ENCODE measurements at regions not wholly inside any gene's neighbourhood (a gene's known extent, or its start where the extent isn't known, plus 50 kb on each side); places are given as distances from the start of the nearest gene placed in this dataset.

GRCh38 chr4:181619651-181620050 is 623.6 kb upstream of the TENM3 start:
- H3K27ac ChIP-seq (ENCODE audit: insufficient read depth, low read length): no peak overlapping the region
- CTCF ChIA-PET: interaction anchor here (0.6 kb wide), 1 partner anchor 11 kb away, joined by 3 read pairs; no protein-coding TSS in a partner anchor
- H3K9me3 ChIP-seq (ENCODE audit: control insufficient read depth, insufficient read depth, low read length): no peaks in the 10 kb centered on the region
- no peak overlapping the region for H2AK5ac ChIP-seq (ENCODE audit: low read depth, low read length)
- H2BK15ac ChIP-seq (ENCODE audit: low read depth, low read length): no peak overlapping the region
- DNase-seq (no peak), ATAC-seq (ENCODE audit: low read depth) (no peak)
- no peaks in the 10 kb centered on the region for H3K79me1 ChIP-seq (ENCODE audit: low read depth in 1 of 2, low read length in 2 of 2)
- no peak overlapping the region for H3K4me2 ChIP-seq (ENCODE audit: low read depth, low read length)
- H3K4ac ChIP-seq (ENCODE audit: low read depth, low read length): no peak overlapping the region
- TF ChIP-seq MAZ (IDR thresholded peaks at IDR 0.05; ENCODE audit: borderline replicate concordance, low read depth, low read length) (no peak), CTCF (conservative IDR thresholded peaks at IDR 0.05; ENCODE audit: low read depth, low read length) (no peak), MAFK (IDR thresholded peaks at IDR 0.05; ENCODE audit: low read depth, low read length) (no peak), BHLHE40 (IDR thresholded peaks at IDR 0.05; ENCODE audit: low read depth, low read length) (no peak), RCOR1 (IDR thresholded peaks at IDR 0.05; ENCODE audit: insufficient replicate concordance, low read length) (no peak), MXI1 (IDR thresholded peaks at IDR 0.05; ENCODE audit: borderline replicate concordance, low read depth, low read length) (no peak), NFE2L2 (IDR thresholded peaks at IDR 0.05; ENCODE audit: low read depth, low read length) (no peak), SMC3 (IDR thresholded peaks at IDR 0.05; ENCODE audit: low read depth, low read length) (no peak), ELK1 (IDR thresholded peaks at IDR 0.05; ENCODE audit: borderline replicate concordance, low read depth, low read length) (no peak), RFX5 (IDR thresholded peaks at IDR 0.05; ENCODE audit: low read depth, low read length) (no peak), RAD21 (IDR thresholded peaks at IDR 0.05; ENCODE audit: low read length) (no peak), CEBPB (IDR thresholded peaks at IDR 0.05; ENCODE audit: low read depth, low read length) (no peak), POLR2A (IDR thresholded peaks at IDR 0.05; ENCODE audit: low read depth, low read length) (no peak), USF2 (IDR thresholded peaks at IDR 0.05; ENCODE audit: low read depth, low read length) (no peak), FOS (IDR thresholded peaks at IDR 0.05; ENCODE audit: low read depth, low read length) (no peak), CHD1 (IDR thresholded peaks at IDR 0.05; ENCODE audit: low read depth, low read length) (no peak)
- in situ Hi-C loops (cut with MboI; ENCODE audit: low sequenced_read_pairs): no loop called here
- no peak overlapping the region for H3K23ac ChIP-seq (ENCODE audit: low read depth, low read length)
- no peak overlapping the region for H4K5ac ChIP-seq (ENCODE audit: low read depth, low read length)
- no peak overlapping the region for H2AK9ac ChIP-seq (replicated peaks; ENCODE audit: low read depth, low read length, poor library complexity)
- no peaks in the 10 kb centered on the region for H3K9me1 ChIP-seq (ENCODE audit: insufficient read depth, low read length)
- H2BK20ac ChIP-seq (ENCODE audit: low read depth, low read length): no peak overlapping the region
- H2AFZ ChIP-seq (replicated peaks; ENCODE audit: low read length, poor library complexity): no peak overlapping the region
- dilution Hi-C loops (cut with HindIII; ENCODE audit: low sequenced_read_pairs, unreplicated experiment): no loop called here
- H3K18ac ChIP-seq (ENCODE audit: low read depth, low read length): no peak overlapping the region
- H3K4me3 ChIP-seq (ENCODE audit: insufficient read depth, low read depth, low read length): no peak overlapping the region
- no peaks in the 10 kb centered on the region for H3K27me3 ChIP-seq (ENCODE audit: control insufficient read depth, insufficient read depth, low read length)
- no peak overlapping the region for H3K14ac ChIP-seq (replicated peaks; ENCODE audit: low read depth, low read length)
- no peaks in the 10 kb centered on the region for H3K4me1 ChIP-seq (ENCODE audit: control insufficient read depth, insufficient read depth, low read length)
- H3K36me3 ChIP-seq (ENCODE audit: control insufficient read depth, insufficient read depth, low read length): no peaks in the 10 kb centered on the region
- 88% methylated on average over 1 of the region's 7 CpGs; no CpG with 5 or more reads in 1 of the 2 experiments for WGBS, 2 experiments (ENCODE audit: extremely low coverage in 2 of 2, insufficient read length in 1 of 2)
- no peaks in the 10 kb centered on the region for H4K20me1 ChIP-seq (ENCODE audit: insufficient read depth, low read length)
- POLR2A ChIA-PET (ENCODE audit: unreplicated experiment): no interaction called here
- no peak overlapping the region for H2BK120ac ChIP-seq (ENCODE audit: low read depth, low read length)
- no peak overlapping the region for H4K91ac ChIP-seq (ENCODE audit: insufficient read depth, low read depth, low read length)
- no TSS peak for BruUV-seq (replicated peaks)
- no peak overlapping the region for H2BK5ac ChIP-seq (ENCODE audit: low read depth, low read length, poor library complexity, severe bottlenecking)
- no peak overlapping the region for H3K9ac ChIP-seq (ENCODE audit: low read depth, low read length)
- intact Hi-C loops (cut with micrococcal nuclease): no loop called here
- H4K8ac ChIP-seq (ENCODE audit: low read depth in 2 of 2, low read length in 2 of 2): no peak overlapping the region
- H3K56ac ChIP-seq (ENCODE audit: extremely low read depth, insufficient read depth, low read length): no peak overlapping the region

All from IMR-90 (cell line).